ENCODE measurements at regions not wholly inside any gene's neighbourhood (a gene's known extent, or its start where the extent isn't known, plus 50 kb on each side); places are given as distances from the start of the nearest gene placed in this dataset.

- TF ChIP-seq CTCF (IDR thresholded peaks at IDR 0.05) (no peak), POLR2A (IDR thresholded peaks at IDR 0.05) (no peak)
Measured at GRCh38 chr13:107753748-107754147, 461.6 kb downstream of the LIG4 start.
